Small intestine (tissue), 7 donors: ENCODE measurements at regions not wholly inside any gene's neighbourhood (a gene's known extent, or its start where the extent isn't known, plus 50 kb on each side); places are given as distances from the start of the nearest gene placed in this dataset.
"Not testable (repeated sequence)": the region's sequence is repeated elsewhere in the genome, so short reads cannot be mapped to it uniquely, and the experiment has no call there.

Source experiments
- DNase-seq, 2 donors: peaks; one replicate each; pipeline versions ENCODE4 v3.0.0 to v3.0.0-alpha.2; 2013
- FAIRE-seq: peaks from 2 replicates; lab custom pipeline; 2012; peaks lifted over from hg19 to GRCh38; lab: Jason Lieb, UNC
- H3K27ac ChIP-seq, 3 donors: one replicate each; pipeline ENCODE4 v1.5.1; 2013; ENCODE audit warnings: low read length in 2 of 3, mild to moderate bottlenecking in 2 of 3, control low read depth in 1 of 3, inconsistent platforms in 1 of 3, low read depth in 1 of 3, moderate library complexity in 1 of 3
- H3K27me3 ChIP-seq, 3 donors: one replicate each; pipeline ENCODE4 v1.6.1; 2013; ENCODE audit warnings: low read length in 3 of 3, inconsistent platforms in 1 of 3; ENCODE audit not compliant: control insufficient read depth in 3 of 3, insufficient read depth in 3 of 3
- H3K36me3 ChIP-seq, 3 donors: one replicate each; pipeline ENCODE4 v1.6.1; 2013; ENCODE audit warnings: low read length in 3 of 3, inconsistent platforms in 1 of 3, low read depth in 1 of 3, mild to moderate bottlenecking in 1 of 3, moderate library complexity in 1 of 3; ENCODE audit not compliant: control insufficient read depth in 3 of 3, insufficient read depth in 2 of 3
- H3K4me1 ChIP-seq, 3 donors: one replicate each; pipeline ENCODE4 v1.6.1; 2013; ENCODE audit warnings: low read length in 2 of 3, inconsistent platforms in 1 of 3, low read depth in 1 of 3, mild to moderate bottlenecking in 1 of 3, moderate library complexity in 1 of 3; ENCODE audit not compliant: control insufficient read depth in 3 of 3, insufficient read depth in 2 of 3
- H3K4me3 ChIP-seq, 3 donors: one replicate each; pipeline ENCODE4 v1.5.1; 2013; ENCODE audit warnings: low read length in 3 of 3, control low read depth in 1 of 3, inconsistent platforms in 1 of 3, low read depth in 1 of 3, mild to moderate bottlenecking in 1 of 3, moderate library complexity in 1 of 3
- H3K9me3 ChIP-seq, 2 donors: one replicate each; pipeline ENCODE4 v1.6.1; 2013; ENCODE audit warnings: low read depth in 1 of 2, low read length in 1 of 2; ENCODE audit not compliant: control insufficient read depth in 2 of 2, insufficient read depth in 1 of 2
- WGBS, 3 donors: extraction: QIAGEN DNeasy Blood & Tissue Kit; methylation state at CpG; one replicate each; pipeline ENCODE4 v1.1.7; 2013; 5-methylcytosine and 5-hydroxymethylcytosine counted together
- donor health status: healthy with polysubstance abuse.
- donor health status: control.
- donor health status: control.
- donor health status: Bipolar disorder and iron deficiency.
- donor health status: healthy.

DNA sequence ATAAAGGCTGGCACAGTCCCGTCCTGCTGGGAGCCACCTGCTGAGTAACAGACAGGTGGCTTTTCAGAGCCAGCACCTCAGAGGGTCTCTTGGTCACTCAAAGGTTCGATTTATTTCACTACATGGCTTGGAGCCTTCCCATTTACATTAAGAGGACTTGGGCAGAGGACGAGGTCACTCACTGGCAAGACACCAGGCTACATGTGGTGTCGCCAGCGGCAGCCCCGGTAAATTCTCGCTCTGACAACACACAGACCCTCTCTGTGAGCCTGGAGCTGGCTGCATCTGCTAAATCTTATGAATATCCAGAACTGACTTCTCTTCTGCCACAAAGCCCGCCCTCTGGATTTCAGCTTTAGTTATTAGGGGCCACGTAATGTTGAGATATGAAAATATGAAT lies 254.7 kb downstream of the VAPA start:
- H3K4me3 ChIP-seq, result no peak overlapping the region
- H3K4me1 ChIP-seq, result no peaks in the 10 kb centered on the region
- FAIRE-seq (no peak), DNase-seq (no peak)
- H3K36me3 ChIP-seq, result no peaks in the 10 kb centered on the region
- H3K9me3 ChIP-seq, result no peaks in the 10 kb centered on the region
- no peak overlapping the region for H3K27ac ChIP-seq
- H3K27me3 ChIP-seq, result no peaks in the 10 kb centered on the region
- WGBS, 3 donors, result 88 to 90% (median 89%) methylated on average over 9 of the region's 9 CpGs

DNA sequence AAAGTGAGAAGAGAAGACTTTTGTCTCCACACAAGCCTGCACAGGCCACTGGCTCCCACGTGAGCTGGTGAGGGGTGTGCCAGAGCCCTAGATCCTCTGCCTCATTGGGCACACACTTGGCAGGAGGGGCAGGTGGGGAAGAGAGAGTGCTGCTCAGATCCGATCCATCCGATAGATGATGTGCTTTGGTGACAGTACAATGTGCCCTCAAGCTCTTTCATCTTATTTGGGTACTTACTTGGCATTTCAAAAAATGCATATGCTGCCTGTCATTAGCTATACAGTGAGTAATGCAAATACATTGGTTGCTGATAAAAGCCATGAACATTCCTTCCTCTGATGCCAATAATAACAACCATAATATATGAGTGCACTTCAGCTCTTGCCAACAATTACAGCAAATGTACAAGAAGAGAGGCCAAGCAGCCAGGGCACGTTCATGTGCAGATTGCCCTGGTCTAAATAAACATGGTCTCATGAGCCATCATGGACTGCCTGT lies 255.3 kb downstream of the VAPA start:
- Histone ChIP-seq H3K27me3 (no peaks in the 10 kb centered on the region), H3K27ac (no peak overlapping the region), H3K36me3 (no peaks in the 10 kb centered on the region), H3K4me1 (no peaks in the 10 kb centered on the region), H3K9me3 (no peaks in the 10 kb centered on the region), H3K4me3 (no peak overlapping the region)
- no peak for DNase-seq
- 64 to 76% (median 69%) methylated on average over 4 of the region's 4 CpGs for WGBS, 3 donors
- FAIRE-seq, result no peak

DNA sequence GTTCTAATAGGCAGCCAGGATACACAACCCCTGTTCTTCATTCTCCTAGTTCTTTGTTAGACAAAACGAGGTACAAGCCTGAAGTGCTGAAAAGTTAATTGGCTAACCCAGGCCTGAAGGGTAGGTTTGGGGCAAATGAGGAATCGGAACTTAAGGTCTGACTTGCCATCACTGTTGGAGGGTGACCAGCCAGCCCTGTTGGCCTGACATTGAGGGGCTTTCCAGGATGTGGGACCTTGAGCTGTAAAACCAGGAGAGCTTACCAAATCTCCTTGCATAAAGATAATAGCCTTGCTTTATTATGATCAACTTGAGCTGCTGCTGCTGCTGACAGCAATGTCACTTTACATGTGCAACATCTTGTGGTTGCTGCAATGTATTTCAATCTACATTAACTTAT lies 256.0 kb downstream of the VAPA start:
- Histone ChIP-seq H3K27me3 (no peaks in the 10 kb centered on the region), H3K27ac (no peak overlapping the region), H3K4me1 (no peaks in the 10 kb centered on the region), H3K9me3 (no peaks in the 10 kb centered on the region), H3K36me3 (no peaks in the 10 kb centered on the region), H3K4me3 (no peak overlapping the region)
- FAIRE-seq, result no peak
- 71 to 81% (median 78%) methylated on average over 2 of the region's 2 CpGs for WGBS, 3 donors
- no peak for DNase-seq

DNA sequence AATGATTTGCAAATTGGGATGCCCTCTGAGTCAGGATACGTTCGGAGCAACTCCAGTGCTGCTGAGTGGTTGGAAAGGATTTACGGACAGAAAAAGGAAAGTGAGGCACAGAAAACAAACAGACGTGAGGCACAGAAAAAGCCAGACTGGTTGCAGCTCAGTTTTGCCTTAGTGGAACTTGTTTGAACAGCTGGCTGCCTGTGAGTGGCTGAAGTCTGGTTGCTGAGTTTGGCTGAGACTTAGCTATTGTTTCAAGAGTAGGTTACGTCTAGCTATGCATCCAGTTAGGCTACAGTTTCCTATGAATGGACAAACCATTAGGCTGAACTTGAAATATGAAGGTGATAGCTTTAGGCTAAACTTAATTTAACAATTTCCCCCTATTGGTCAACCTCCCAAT lies 256.6 kb downstream of the VAPA start:
- H3K9me3 ChIP-seq, result no peaks in the 10 kb centered on the region
- WGBS, 3 donors, result 75 to 81% (median 77%) methylated on average over 5 of the region's 5 CpGs
- H3K27ac ChIP-seq, result no peak overlapping the region
- H3K4me3 ChIP-seq, result no peak overlapping the region
- no peak for DNase-seq
- no peaks in the 10 kb centered on the region for H3K36me3 ChIP-seq
- no peaks in the 10 kb centered on the region for H3K4me1 ChIP-seq
- no peak for FAIRE-seq
- no peaks in the 10 kb centered on the region for H3K27me3 ChIP-seq

DNA sequence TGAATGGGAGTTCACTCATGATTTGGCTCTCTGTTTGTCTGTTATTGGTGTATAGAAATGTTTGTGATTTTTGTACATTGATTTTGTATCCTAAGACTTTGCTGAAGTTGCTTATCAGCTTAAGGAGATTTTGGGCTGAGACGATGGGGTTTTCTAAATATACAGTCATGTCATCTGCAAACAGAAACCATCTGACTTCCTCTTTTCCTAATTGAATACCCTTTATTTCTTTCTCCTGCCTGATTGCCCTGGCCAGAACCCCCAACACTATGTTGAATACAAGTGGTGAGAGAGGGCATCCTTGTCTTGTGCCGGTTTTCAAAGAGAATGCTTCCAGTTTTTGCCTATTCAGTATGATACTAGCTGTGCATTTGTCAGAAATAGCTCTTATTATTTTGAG lies 261.5 kb downstream of the VAPA start:
- WGBS, 3 donors, result 55 to 95% (median 70%) methylated on average over 1 to 2 of the region's 2 CpGs
- not testable (repeated sequence) for FAIRE-seq, H3K36me3 ChIP-seq, H3K9me3 ChIP-seq, H3K4me1 ChIP-seq, H3K27ac ChIP-seq, H3K27me3 ChIP-seq, H3K4me3 ChIP-seq, DNase-seq

DNA sequence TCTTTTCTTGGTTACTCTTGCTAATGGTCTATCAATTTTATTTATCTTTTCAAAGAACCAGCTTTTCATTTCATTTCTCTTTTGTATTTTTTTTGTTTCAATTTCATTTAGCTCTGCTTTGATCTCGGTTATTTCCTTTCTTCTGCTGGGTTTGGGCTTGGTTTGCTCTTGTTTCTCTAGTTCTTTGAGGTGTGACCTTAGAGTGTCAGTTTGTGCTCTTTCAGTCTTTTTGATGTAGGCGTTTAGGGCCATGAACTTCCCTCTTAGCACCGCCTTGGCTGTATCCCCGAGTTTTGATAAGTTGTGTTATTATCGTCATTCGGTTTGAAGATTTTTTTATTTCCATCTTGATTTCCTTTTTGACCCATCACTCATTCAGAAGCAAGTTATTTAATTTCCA lies 265.5 kb downstream of the VAPA start:
- WGBS, 3 donors, result 59 to 78% (median 72%) methylated on average over 6 of the region's 6 CpGs
- H3K9me3 ChIP-seq, H3K27ac ChIP-seq, DNase-seq, H3K27me3 ChIP-seq, H3K4me1 ChIP-seq, H3K36me3 ChIP-seq, FAIRE-seq, H3K4me3 ChIP-seq: not testable (repeated sequence)

- WGBS, 3 donors, result 46 to 72% (median 55%) methylated on average over 11 of the region's 11 CpGs
- FAIRE-seq (no peak), DNase-seq (peak; percentile 28 to 59)
- Histone ChIP-seq H3K36me3 (no peaks in the 10 kb centered on the region), H3K27ac (no peak overlapping the region), H3K9me3 (peaks cover 0 to 9% of the 10 kb centered on the region in 2 donors), H3K4me3 (no peak overlapping the region), H3K27me3 (no peaks in the 10 kb centered on the region), H3K4me1 (no peaks in the 10 kb centered on the region)
These were observed 268.3 kb downstream of the VAPA start for GRCh38 chr18:10182009-10182624.

GRCh38 chr18:10184776-10185175 lies 269.7 kb upstream of the APCDD1 start:
- Histone ChIP-seq H3K27ac (no peak overlapping the region), H3K9me3 (peaks cover 0 to 9% of the 10 kb centered on the region in 2 donors), H3K27me3 (no peaks in the 10 kb centered on the region), H3K4me3 (no peak overlapping the region), H3K36me3 (no peaks in the 10 kb centered on the region), H3K4me1 (no peaks in the 10 kb centered on the region)
- FAIRE-seq (no peak), DNase-seq (no peak)
- WGBS, 3 donors, result 79 to 85% (median 83%) methylated on average over 3 of the region's 3 CpGs
